HFF-Myc (cell line): ENCODE measurements at regions not wholly inside any gene's neighbourhood (a gene's known extent, or its start where the extent isn't known, plus 50 kb on each side); places are given as distances from the start of the nearest gene placed in this dataset.

Source experiments
- DNase-seq: peaks from one replicate; pipeline ENCODE4 v3.0.0-alpha.2; 2011; ENCODE audit warnings: low read depth; ENCODE audit errors: extremely low read depth
- H3K4me3 ChIP-seq: replicated peaks from 2 replicates; pipeline ENCODE4 v1.5.1; 2011; ENCODE audit warnings: low read depth, mild to moderate bottlenecking, control low read depth, low read length
- CTCF ChIP-seq: IDR thresholded peaks from 2 replicates; pipeline ENCODE4 v1.5.1; 2012; ENCODE audit warnings: mild to moderate bottlenecking, low read depth, low read length, control low read depth; ENCODE audit errors: missing control alignments

GRCh38 chr7:11952972-11953371, 121.0 kb upstream of the THSD7A start:
- no peak for DNase-seq
- no peak for TF ChIP-seq CTCF

GRCh38 chr7:11956991-11957390, 125.0 kb upstream of the THSD7A start:
- no peak for DNase-seq
- no peak overlapping the region for H3K4me3 ChIP-seq
- TF ChIP-seq CTCF, result no peak

More at GRCh38 chr7:11952972-11953371, 121.0 kb upstream of the THSD7A start:
- no peak overlapping the region for H3K4me3 ChIP-seq

- no peak for DNase-seq
- TF ChIP-seq CTCF, result no peak
- H3K4me3 ChIP-seq, result no peak overlapping the region
Measured at GRCh38 chr7:11957956-11958355, 126.0 kb upstream of the THSD7A start.

- no peak overlapping the region for H3K4me3 ChIP-seq
- no peak for DNase-seq
- TF ChIP-seq CTCF, result no peak
Measured at GRCh38 chr7:11959121-11959520, 127.1 kb upstream of the THSD7A start.

GRCh38 chr7:11960621-11961020, 128.6 kb upstream of the THSD7A start:
- TF ChIP-seq CTCF, result no peak

GRCh38 chr7:11969643-11970042, 137.6 kb upstream of the THSD7A start:
- no peak overlapping the region for H3K4me3 ChIP-seq
- DNase-seq, result no peak
- TF ChIP-seq CTCF, result no peak

More at GRCh38 chr7:11960621-11961020, 128.6 kb upstream of the THSD7A start:
- H3K4me3 ChIP-seq, result no peak overlapping the region
- no peak for DNase-seq

GRCh38 chr7:11970132-11970531, 138.1 kb upstream of the THSD7A start:
- DNase-seq, result no peak
- no peak overlapping the region for H3K4me3 ChIP-seq
- no peak for TF ChIP-seq CTCF
